CD14-positive monocyte (primary cell): ENCODE measurements at regions not wholly inside any gene's neighbourhood (a gene's known extent, or its start where the extent isn't known, plus 50 kb on each side); places are given as distances from the start of the nearest gene placed in this dataset.

Source experiments
- DNase-seq, 3 donors: peaks; one replicate each; pipeline ENCODE4 v3.0.0-alpha.2; 2011 to 2022
- H2AFZ ChIP-seq: 2 replicates; pipeline ENCODE4 v1.6.0; 2012; ENCODE audit warnings: mild to moderate bottlenecking, low read depth, low read length, inconsistent platforms; ENCODE audit not compliant: insufficient read depth, poor library complexity, severe bottlenecking
- H3K27ac ChIP-seq, 2 donors: 1 replicate in 1 of 2; 2 replicates in 1 of 2; pipeline ENCODE4 v1.5.1; 2012 to 2013; ENCODE audit warnings: low read length in 2 of 2, control low read depth in 1 of 2, inconsistent platforms in 1 of 2, low read depth in 1 of 2, mild to moderate bottlenecking in 1 of 2
- H3K27me3 ChIP-seq, 2 donors: one replicate each; pipeline versions ENCODE4 v1.6.0 to v1.6.1; 2011 to 2013; ENCODE audit warnings: low read length in 2 of 2; ENCODE audit not compliant: control insufficient read depth in 2 of 2, insufficient read depth in 2 of 2
- H3K36me3 ChIP-seq, 2 donors: replicated peaks in 1 of 2; 1 replicate in 1 of 2; 2 replicates in 1 of 2; pipeline versions ENCODE4 v1.5.1 to v1.6.1; 2012 to 2013; ENCODE audit warnings: low read length in 2 of 2, control low read depth in 1 of 2, inconsistent platforms in 1 of 2, mild to moderate bottlenecking in 1 of 2; ENCODE audit not compliant: insufficient read depth in 2 of 2, control insufficient read depth in 1 of 2
- H3K4me1 ChIP-seq, 2 donors: 1 replicate in 1 of 2; 2 replicates in 1 of 2; pipeline versions ENCODE4 v1.5.1 to v1.6.1; 2012 to 2013; ENCODE audit warnings: low read length in 2 of 2, control low read depth in 1 of 2, inconsistent platforms in 1 of 2, mild to moderate bottlenecking in 1 of 2, moderate library complexity in 1 of 2; ENCODE audit not compliant: insufficient read depth in 2 of 2, control insufficient read depth in 1 of 2
- H3K4me2 ChIP-seq: replicated peaks from 2 replicates; pipeline ENCODE3; 2012; ENCODE audit warnings: low read length, moderate library complexity, mild to moderate bottlenecking; ENCODE audit not compliant: poor library complexity, severe bottlenecking; ENCODE audit errors: extremely low read depth
- H3K4me3 ChIP-seq, 3 experiments: fragments of 200-600 bp in 1 of 3; sonication (generic) in 1 of 3; replicated peaks in 1 of 3; 1 replicate in 2 of 3; 2 replicates in 1 of 3; pipeline ENCODE4 v1.5.1; 2011 to 2013; ENCODE audit warnings: low read length in 3 of 3, mild to moderate bottlenecking in 3 of 3, control low read depth in 2 of 3, low read depth in 2 of 3, inconsistent platforms in 1 of 3, moderate library complexity in 1 of 3
- H3K79me2 ChIP-seq: 2 replicates; pipeline ENCODE4 v1.6.0; 2012; ENCODE audit warnings: mild to moderate bottlenecking, control low read depth, inconsistent platforms, low read length, moderate library complexity; ENCODE audit not compliant: insufficient read depth
- H3K9ac ChIP-seq: 2 replicates; pipeline ENCODE4 v1.6.0; 2017; ENCODE audit warnings: low read length, mild to moderate bottlenecking; ENCODE audit not compliant: insufficient read depth, poor library complexity, severe bottlenecking
- H3K9me3 ChIP-seq, 2 donors: replicated peaks in 1 of 2; 1 replicate in 1 of 2; 2 replicates in 1 of 2; pipeline versions ENCODE4 v1.5.1 to v1.6.1; 2012 to 2013; ENCODE audit warnings: low read length in 2 of 2, control low read depth in 1 of 2; ENCODE audit not compliant: control insufficient read depth in 1 of 2, insufficient read depth in 1 of 2
- H4K20me1 ChIP-seq: 2 replicates; pipeline ENCODE4 v1.6.0; 2012; ENCODE audit warnings: mild to moderate bottlenecking, low read length, control low read depth, moderate library complexity; ENCODE audit not compliant: insufficient read depth
- H3K27ac Mint-ChIP-seq, 7 donors: one replicate each; pipeline ENCODE4 v1.8.0; 2020; ENCODE audit warnings: mild to moderate bottlenecking in 7 of 7, mixed read lengths in 7 of 7, moderate library complexity in 6 of 7, inconsistent platforms in 2 of 7
- H3K27me3 Mint-ChIP-seq, 3 donors: one replicate each; pipeline ENCODE4 v1.8.0; 2021 to 2022; ENCODE audit warnings: low read depth in 3 of 3, mild to moderate bottlenecking in 3 of 3, mixed read lengths in 3 of 3, moderate library complexity in 3 of 3, inconsistent platforms in 1 of 3
- H3K36me3 Mint-ChIP-seq, 2 donors: one replicate each; pipeline ENCODE4 v1.8.0; 2020; ENCODE audit warnings: mixed read lengths in 2 of 2, inconsistent platforms in 1 of 2, mild to moderate bottlenecking in 1 of 2
- H3K4me1 Mint-ChIP-seq: one replicate; pipeline ENCODE4 v1.8.0; 2020; ENCODE audit warnings: mild to moderate bottlenecking, mixed read lengths
- H3K4me3 Mint-ChIP-seq, 2 donors: one replicate each; pipeline ENCODE4 v1.8.0; 2020; ENCODE audit warnings: mild to moderate bottlenecking in 2 of 2, mixed read lengths in 2 of 2, moderate library complexity in 1 of 2
- H3K9me3 Mint-ChIP-seq, 7 donors: one replicate each; pipeline ENCODE4 v1.8.0; 2020 to 2022; ENCODE audit warnings: mixed read lengths in 7 of 7, mild to moderate bottlenecking in 6 of 7, moderate library complexity in 6 of 7, inconsistent platforms in 2 of 7
- WGBS: methylation state at CpG from one replicate; pipeline ENCODE4 v1.1.5; 2013; ENCODE audit warnings: missing lambda C conversion rate; ENCODE audit not compliant: insufficient coverage; 5-methylcytosine and 5-hydroxymethylcytosine counted together
- intact Hi-C, 2 donors: fragments of 100-400 bp; cut with micrococcal nuclease; formaldehyde crosslinking; loops; one replicate each; pipeline versions ENCODE4 v1.15.0 to v1.15.1; 2023
- TF ChIP-seq, protein P1 (sequence below): fragments of 200-600 bp; IDR thresholded peaks from one replicate; pipeline ENCODE4 v1.8.0; 2022; ENCODE audit warnings: antibody characterized with exemption, mild to moderate bottlenecking

DNA sequence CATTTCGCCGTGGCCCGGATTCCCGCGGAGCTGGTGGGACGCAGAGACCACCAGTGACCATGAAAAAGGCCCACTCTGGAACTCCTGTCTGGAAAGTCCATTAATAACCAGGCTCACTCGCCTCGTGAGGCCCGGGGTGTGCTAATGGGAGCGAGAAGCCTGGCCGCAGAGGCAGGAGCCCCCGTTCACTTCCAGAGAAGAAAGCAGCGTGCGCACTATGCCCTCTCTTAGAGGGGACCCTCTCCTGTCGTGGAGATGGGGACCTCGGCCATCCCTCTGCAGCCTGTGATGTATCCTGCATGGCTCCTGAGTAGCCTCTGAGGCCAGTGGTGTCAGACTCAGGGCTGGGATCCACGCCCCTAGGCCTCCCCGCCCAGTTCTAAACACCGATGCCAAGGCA, 134.1 kb upstream of the VRK1 start:
- peaks cover 0 to 3% (median 0%) of the 10 kb centered on the region in 7 donors for H3K9me3 Mint-ChIP-seq
- H3K27me3 Mint-ChIP-seq = peaks cover 8 to 22% (median 14%) of the 10 kb centered on the region in 3 donors
- no peak for DNase-seq
- H3K36me3 Mint-ChIP-seq = no peaks in the 10 kb centered on the region
- Histone ChIP-seq H3K9me3 (no peaks in the 10 kb centered on the region), H3K4me1 (no peaks in the 10 kb centered on the region), H3K4me3 (no peak overlapping the region), H3K79me2 (no peaks in the 10 kb centered on the region), H3K27me3 (peaks cover 0 to 2% of the 10 kb centered on the region in 2 donors), H2AFZ (no peak overlapping the region), H4K20me1 (no peaks in the 10 kb centered on the region), H3K9ac (no peak overlapping the region), H3K4me2 (no peak overlapping the region), H3K36me3 (no peaks in the 10 kb centered on the region), H3K27ac (no peak overlapping the region)
- no peaks in the 10 kb centered on the region for H3K4me1 Mint-ChIP-seq
- no peak overlapping the region for H3K27ac Mint-ChIP-seq
- WGBS = 94% methylated on average over 19 of the region's 19 CpGs
- no peak overlapping the region for H3K4me3 Mint-ChIP-seq
- intact Hi-C loops = no loop called here
- TF ChIP-seq, protein P1, sequence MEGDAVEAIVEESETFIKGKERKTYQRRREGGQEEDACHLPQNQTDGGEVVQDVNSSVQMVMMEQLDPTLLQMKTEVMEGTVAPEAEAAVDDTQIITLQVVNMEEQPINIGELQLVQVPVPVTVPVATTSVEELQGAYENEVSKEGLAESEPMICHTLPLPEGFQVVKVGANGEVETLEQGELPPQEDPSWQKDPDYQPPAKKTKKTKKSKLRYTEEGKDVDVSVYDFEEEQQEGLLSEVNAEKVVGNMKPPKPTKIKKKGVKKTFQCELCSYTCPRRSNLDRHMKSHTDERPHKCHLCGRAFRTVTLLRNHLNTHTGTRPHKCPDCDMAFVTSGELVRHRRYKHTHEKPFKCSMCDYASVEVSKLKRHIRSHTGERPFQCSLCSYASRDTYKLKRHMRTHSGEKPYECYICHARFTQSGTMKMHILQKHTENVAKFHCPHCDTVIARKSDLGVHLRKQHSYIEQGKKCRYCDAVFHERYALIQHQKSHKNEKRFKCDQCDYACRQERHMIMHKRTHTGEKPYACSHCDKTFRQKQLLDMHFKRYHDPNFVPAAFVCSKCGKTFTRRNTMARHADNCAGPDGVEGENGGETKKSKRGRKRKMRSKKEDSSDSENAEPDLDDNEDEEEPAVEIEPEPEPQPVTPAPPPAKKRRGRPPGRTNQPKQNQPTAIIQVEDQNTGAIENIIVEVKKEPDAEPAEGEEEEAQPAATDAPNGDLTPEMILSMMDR = no peak

DNA sequence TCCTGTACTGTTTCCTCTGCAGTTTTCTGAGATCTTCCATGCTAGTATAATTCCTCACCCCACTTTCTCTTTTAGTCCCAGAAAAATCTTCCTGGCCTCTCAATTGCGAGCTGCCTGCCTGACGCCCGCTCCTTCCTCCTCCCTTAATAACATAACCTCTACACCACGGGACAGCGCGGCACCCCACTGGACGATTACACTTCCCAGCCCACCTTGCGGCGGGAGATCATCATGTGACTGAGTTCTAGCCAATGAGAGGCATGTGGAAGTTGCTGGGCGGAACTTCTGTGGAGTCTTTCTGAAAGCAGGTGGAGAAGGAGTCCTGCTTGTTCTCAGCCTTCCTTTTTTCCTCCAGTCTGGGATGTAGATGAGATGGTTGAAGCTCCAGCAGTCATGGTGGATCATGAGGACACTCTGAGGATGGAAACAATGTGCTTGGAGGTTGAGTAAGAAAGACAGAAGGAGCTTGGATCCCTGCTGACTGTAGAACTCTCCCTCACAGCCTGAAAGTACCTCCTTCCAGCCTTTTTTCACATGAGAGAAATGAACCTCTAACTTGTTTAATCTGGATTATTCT, 133.6 kb upstream of the VRK1 start:
- no CpG with 5 or more reads among the region's 10 CpGs for WGBS

More for the DNA sequence above, 133.6 kb upstream of the VRK1 start:
- Mint-ChIP-seq H3K36me3 (no peaks in the 10 kb centered on the region), H3K4me1 (no peaks in the 10 kb centered on the region), H3K9me3 (peaks cover 0 to 3% (median 0%) of the 10 kb centered on the region in 7 donors), H3K27ac (no peak overlapping the region), H3K4me3 (no peak overlapping the region), H3K27me3 (peaks cover 8 to 22% (median 13%) of the 10 kb centered on the region in 3 donors)
- no peak for DNase-seq
- H3K27me3 ChIP-seq = peaks cover 0 to 2% of the 10 kb centered on the region in 2 donors
- intact Hi-C loops = no loop called here
- no peak overlapping the region for H3K27ac ChIP-seq
- no peak overlapping the region for H3K4me3 ChIP-seq
- no peaks in the 10 kb centered on the region for H4K20me1 ChIP-seq
- no peaks in the 10 kb centered on the region for H3K36me3 ChIP-seq
- H3K4me1 ChIP-seq = no peaks in the 10 kb centered on the region
- no peaks in the 10 kb centered on the region for H3K79me2 ChIP-seq
- no peak overlapping the region for H3K4me2 ChIP-seq
- TF ChIP-seq, protein P1 = no peak
- H3K9ac ChIP-seq = no peak overlapping the region
- H3K9me3 ChIP-seq = no peaks in the 10 kb centered on the region
- no peak overlapping the region for H2AFZ ChIP-seq
